ENCODE measurements at regions not wholly inside any gene's neighbourhood (a gene's known extent, or its start where the extent isn't known, plus 50 kb on each side); places are given as distances from the start of the nearest gene placed in this dataset.

DNA sequence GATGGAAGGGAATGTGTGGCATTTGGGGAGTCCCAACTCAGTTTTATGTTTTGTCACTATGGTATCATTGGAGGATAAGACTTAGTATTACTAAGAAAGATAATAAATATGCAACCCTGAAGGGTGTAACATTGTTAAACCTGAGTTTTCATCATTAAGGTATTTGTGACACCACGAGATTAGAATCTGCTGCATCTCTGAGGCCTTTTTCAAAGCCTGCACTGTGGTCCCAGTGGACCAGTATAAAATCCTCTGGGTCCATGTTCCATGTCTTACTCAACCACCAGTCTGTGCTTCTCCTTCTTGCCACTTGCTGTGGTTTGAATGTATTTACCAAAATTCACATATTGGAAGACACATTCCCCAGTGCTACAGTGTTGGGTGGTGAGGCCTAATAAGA lies 130.6 kb downstream of the TBX18 start:
- TF ChIP-seq POLR2AphosphoS5 (IDR thresholded peaks at IDR 0.05; ENCODE audit: low read depth) (no peak), EZH2 (IDR thresholded peaks at IDR 0.05; ENCODE audit: low read depth, unreplicated experiment) (no peak), ZNF331 (CRISPR knock-in tag; IDR thresholded peaks at IDR 0.05; ENCODE audit: low read depth) (no peak), CREB1 (CRISPR knock-in tag; IDR thresholded peaks at IDR 0.05; ENCODE audit: low read depth) (no peak), EZH2phosphoT487 (IDR thresholded peaks at IDR 0.05; ENCODE audit: unreplicated experiment) (no peak), JUNB (IDR thresholded peaks at IDR 0.05; ENCODE audit: unreplicated experiment) (no peak), ZNF114 (CRISPR knock-in tag; IDR thresholded peaks at IDR 0.05) (no peak), NANOG (IDR thresholded peaks at IDR 0.05; ENCODE audit: borderline replicate concordance) (no peak)
- TF ChIP-seq, protein P1, sequence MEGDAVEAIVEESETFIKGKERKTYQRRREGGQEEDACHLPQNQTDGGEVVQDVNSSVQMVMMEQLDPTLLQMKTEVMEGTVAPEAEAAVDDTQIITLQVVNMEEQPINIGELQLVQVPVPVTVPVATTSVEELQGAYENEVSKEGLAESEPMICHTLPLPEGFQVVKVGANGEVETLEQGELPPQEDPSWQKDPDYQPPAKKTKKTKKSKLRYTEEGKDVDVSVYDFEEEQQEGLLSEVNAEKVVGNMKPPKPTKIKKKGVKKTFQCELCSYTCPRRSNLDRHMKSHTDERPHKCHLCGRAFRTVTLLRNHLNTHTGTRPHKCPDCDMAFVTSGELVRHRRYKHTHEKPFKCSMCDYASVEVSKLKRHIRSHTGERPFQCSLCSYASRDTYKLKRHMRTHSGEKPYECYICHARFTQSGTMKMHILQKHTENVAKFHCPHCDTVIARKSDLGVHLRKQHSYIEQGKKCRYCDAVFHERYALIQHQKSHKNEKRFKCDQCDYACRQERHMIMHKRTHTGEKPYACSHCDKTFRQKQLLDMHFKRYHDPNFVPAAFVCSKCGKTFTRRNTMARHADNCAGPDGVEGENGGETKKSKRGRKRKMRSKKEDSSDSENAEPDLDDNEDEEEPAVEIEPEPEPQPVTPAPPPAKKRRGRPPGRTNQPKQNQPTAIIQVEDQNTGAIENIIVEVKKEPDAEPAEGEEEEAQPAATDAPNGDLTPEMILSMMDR (conservative IDR thresholded peaks at IDR 0.05; ENCODE audit: low read depth in 2 of 2): no peak
- TF ChIP-seq, protein P2, sequence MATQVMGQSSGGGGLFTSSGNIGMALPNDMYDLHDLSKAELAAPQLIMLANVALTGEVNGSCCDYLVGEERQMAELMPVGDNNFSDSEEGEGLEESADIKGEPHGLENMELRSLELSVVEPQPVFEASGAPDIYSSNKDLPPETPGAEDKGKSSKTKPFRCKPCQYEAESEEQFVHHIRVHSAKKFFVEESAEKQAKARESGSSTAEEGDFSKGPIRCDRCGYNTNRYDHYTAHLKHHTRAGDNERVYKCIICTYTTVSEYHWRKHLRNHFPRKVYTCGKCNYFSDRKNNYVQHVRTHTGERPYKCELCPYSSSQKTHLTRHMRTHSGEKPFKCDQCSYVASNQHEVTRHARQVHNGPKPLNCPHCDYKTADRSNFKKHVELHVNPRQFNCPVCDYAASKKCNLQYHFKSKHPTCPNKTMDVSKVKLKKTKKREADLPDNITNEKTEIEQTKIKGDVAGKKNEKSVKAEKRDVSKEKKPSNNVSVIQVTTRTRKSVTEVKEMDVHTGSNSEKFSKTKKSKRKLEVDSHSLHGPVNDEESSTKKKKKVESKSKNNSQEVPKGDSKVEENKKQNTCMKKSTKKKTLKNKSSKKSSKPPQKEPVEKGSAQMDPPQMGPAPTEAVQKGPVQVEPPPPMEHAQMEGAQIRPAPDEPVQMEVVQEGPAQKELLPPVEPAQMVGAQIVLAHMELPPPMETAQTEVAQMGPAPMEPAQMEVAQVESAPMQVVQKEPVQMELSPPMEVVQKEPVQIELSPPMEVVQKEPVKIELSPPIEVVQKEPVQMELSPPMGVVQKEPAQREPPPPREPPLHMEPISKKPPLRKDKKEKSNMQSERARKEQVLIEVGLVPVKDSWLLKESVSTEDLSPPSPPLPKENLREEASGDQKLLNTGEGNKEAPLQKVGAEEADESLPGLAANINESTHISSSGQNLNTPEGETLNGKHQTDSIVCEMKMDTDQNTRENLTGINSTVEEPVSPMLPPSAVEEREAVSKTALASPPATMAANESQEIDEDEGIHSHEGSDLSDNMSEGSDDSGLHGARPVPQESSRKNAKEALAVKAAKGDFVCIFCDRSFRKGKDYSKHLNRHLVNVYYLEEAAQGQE (IDR thresholded peaks at IDR 0.05; ENCODE audit: unreplicated experiment): no peak
- TF ChIP-seq, protein P3, sequence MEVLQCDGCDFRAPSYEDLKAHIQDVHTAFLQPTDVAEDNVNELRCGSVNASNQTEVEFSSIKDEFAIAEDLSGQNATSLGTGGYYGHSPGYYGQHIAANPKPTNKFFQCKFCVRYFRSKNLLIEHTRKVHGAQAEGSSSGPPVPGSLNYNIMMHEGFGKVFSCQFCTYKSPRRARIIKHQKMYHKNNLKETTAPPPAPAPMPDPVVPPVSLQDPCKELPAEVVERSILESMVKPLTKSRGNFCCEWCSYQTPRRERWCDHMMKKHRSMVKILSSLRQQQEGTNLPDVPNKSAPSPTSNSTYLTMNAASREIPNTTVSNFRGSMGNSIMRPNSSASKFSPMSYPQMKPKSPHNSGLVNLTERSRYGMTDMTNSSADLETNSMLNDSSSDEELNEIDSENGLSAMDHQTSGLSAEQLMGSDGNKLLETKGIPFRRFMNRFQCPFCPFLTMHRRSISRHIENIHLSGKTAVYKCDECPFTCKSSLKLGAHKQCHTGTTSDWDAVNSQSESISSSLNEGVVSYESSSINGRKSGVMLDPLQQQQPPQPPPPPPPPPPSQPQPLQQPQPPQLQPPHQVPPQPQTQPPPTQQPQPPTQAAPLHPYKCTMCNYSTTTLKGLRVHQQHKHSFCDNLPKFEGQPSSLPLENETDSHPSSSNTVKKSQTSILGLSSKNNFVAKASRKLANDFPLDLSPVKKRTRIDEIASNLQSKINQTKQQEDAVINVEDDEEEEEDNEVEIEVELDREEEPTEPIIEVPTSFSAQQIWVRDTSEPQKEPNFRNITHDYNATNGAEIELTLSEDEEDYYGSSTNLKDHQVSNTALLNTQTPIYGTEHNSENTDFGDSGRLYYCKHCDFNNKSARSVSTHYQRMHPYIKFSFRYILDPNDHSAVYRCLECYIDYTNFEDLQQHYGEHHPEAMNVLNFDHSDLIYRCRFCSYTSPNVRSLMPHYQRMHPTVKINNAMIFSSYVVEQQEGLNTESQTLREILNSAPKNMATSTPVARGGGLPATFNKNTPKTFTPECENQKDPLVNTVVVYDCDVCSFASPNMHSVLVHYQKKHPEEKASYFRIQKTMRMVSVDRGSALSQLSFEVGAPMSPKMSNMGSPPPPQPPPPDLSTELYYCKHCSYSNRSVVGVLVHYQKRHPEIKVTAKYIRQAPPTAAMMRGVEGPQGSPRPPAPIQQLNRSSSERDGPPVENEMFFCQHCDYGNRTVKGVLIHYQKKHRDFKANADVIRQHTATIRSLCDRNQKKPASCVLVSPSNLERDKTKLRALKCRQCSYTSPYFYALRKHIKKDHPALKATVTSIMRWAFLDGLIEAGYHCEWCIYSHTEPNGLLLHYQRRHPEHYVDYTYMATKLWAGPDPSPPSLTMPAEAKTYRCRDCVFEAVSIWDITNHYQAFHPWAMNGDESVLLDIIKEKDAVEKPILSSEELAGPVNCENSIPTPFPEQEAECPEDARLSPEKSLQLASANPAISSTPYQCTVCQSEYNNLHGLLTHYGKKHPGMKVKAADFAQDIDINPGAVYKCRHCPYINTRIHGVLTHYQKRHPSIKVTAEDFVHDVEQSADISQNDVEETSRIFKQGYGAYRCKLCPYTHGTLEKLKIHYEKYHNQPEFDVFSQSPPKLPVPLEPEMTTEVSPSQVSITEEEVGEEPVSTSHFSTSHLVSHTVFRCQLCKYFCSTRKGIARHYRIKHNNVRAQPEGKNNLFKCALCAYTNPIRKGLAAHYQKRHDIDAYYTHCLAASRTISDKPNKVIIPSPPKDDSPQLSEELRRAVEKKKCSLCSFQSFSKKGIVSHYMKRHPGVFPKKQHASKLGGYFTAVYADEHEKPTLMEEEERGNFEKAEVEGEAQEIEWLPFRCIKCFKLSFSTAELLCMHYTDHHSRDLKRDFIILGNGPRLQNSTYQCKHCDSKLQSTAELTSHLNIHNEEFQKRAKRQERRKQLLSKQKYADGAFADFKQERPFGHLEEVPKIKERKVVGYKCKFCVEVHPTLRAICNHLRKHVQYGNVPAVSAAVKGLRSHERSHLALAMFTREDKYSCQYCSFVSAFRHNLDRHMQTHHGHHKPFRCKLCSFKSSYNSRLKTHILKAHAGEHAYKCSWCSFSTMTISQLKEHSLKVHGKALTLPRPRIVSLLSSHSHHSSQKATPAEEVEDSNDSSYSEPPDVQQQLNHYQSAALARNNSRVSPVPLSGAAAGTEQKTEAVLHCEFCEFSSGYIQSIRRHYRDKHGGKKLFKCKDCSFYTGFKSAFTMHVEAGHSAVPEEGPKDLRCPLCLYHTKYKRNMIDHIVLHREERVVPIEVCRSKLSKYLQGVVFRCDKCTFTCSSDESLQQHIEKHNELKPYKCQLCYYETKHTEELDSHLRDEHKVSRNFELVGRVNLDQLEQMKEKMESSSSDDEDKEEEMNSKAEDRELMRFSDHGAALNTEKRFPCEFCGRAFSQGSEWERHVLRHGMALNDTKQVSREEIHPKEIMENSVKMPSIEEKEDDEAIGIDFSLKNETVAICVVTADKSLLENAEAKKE (CRISPR knock-in tag; IDR thresholded peaks at IDR 0.05): no peak
